ENCODE measurements at regions not wholly inside any gene's neighbourhood (a gene's known extent, or its start where the extent isn't known, plus 50 kb on each side); places are given as distances from the start of the nearest gene placed in this dataset.
"Not testable (repeated sequence)": the region's sequence is repeated elsewhere in the genome, so short reads cannot be mapped to it uniquely, and the experiment has no call there.

- no peak overlapping the region for H3K4me3 ChIP-seq (ENCODE audit: low read depth, low read length)
- TF ChIP-seq, protein P1, sequence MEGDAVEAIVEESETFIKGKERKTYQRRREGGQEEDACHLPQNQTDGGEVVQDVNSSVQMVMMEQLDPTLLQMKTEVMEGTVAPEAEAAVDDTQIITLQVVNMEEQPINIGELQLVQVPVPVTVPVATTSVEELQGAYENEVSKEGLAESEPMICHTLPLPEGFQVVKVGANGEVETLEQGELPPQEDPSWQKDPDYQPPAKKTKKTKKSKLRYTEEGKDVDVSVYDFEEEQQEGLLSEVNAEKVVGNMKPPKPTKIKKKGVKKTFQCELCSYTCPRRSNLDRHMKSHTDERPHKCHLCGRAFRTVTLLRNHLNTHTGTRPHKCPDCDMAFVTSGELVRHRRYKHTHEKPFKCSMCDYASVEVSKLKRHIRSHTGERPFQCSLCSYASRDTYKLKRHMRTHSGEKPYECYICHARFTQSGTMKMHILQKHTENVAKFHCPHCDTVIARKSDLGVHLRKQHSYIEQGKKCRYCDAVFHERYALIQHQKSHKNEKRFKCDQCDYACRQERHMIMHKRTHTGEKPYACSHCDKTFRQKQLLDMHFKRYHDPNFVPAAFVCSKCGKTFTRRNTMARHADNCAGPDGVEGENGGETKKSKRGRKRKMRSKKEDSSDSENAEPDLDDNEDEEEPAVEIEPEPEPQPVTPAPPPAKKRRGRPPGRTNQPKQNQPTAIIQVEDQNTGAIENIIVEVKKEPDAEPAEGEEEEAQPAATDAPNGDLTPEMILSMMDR (conservative IDR thresholded peaks at IDR 0.05; ENCODE audit: low read depth, low read length): no peak
These were observed 114.1 kb downstream of the GXYLT1 start for GRCh38 chr12:42030588-42030987.

DNA sequence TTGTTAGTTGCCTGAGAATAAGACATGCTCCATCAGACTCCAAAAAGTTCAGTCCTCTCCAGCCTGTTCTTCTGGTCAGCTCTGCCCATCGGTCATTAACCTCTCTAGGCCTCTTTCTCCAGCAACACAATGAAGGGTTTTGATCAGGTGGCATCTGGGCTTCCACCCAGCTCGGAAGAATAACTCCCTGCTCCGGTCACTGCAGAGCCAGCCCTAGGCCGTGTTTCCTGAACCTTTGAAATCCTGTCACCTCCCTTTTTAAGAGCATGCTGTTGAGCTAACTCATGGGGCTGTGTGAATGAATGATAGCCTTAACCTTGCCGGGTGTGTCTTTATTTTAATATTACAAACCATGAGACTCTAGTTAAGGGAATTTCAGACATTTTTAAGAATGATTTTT lies 117.1 kb downstream of the GXYLT1 start:
- DNase-seq (ENCODE audit: low read depth): no peak
- no peak overlapping the region for H3K4me3 ChIP-seq (ENCODE audit: low read depth, low read length)
- TF ChIP-seq, protein P1 (conservative IDR thresholded peaks at IDR 0.05; ENCODE audit: low read depth, low read length): no peak

More at GRCh38 chr12:42030588-42030987, 114.1 kb downstream of the GXYLT1 start:
- DNase-seq (ENCODE audit: low read depth): no peak

- H3K4me3 ChIP-seq (ENCODE audit: low read depth, low read length): no peak overlapping the region
- DNase-seq (ENCODE audit: low read depth): no peak
- TF ChIP-seq, protein P1 (conservative IDR thresholded peaks at IDR 0.05; ENCODE audit: low read depth, low read length): no peak
These were observed 120.2 kb downstream of the GXYLT1 start for GRCh38 chr12:42024495-42024830.

- TF ChIP-seq, protein P1 (conservative IDR thresholded peaks at IDR 0.05; ENCODE audit: low read depth, low read length): peak; percentile 98
- peak; percentile 25 for DNase-seq (ENCODE audit: low read depth)
- peak overlapping the region; percentile 45 for H3K4me3 ChIP-seq (ENCODE audit: low read depth, low read length)
These were observed 120.8 kb downstream of the GXYLT1 start for GRCh38 chr12:42023733-42024494.

DNA sequence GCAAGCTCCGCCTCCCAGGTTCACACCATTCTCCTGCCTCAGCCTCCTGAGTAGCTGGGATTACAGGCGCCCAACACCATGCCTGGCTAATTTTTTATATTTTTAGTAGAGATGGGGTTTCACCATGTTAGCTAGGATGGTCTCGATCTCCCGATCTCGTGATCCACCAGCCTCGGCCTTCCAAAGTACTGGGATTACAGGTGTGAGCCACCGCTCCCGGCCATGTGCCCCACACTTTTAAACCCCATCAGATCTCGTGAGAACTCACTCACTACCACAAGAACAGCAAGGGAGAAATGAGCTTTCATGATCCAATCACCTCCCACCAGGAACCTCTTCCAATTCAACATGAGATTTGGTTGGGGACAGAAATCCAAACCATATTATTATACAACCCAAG lies 122.7 kb downstream of the GXYLT1 start:
- not testable (repeated sequence) for DNase-seq (ENCODE audit: low read depth); H3K4me3 ChIP-seq (ENCODE audit: low read depth, low read length)

DNA sequence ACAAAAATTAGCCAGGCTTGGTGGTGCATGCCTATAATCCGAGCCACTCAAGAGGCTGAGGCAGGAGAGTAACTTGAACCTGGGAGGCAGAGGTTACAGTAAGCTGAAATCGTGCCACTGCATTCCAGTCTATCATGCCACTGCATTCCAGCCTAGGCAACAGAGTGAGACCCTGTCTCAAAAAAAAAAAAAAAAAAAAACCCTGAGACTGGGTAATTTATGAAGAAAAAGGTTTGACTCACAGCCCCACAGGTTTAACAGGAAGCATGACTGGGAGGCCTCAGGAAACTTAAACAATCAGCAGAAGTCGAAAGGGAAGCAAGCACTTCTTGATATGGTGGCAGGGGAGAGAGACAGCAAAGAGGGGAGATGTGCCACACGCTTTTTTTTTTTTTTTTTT lies 123.2 kb downstream of the GXYLT1 start:
- TF ChIP-seq, protein P1 (conservative IDR thresholded peaks at IDR 0.05; ENCODE audit: low read depth, low read length): no peak
- no peak for DNase-seq (ENCODE audit: low read depth)
- no peak overlapping the region for H3K4me3 ChIP-seq (ENCODE audit: low read depth, low read length)

- no peak overlapping the region for H3K4me3 ChIP-seq (ENCODE audit: low read depth, low read length)
- TF ChIP-seq, protein P1 (conservative IDR thresholded peaks at IDR 0.05; ENCODE audit: low read depth, low read length): no peak
- no peak for DNase-seq (ENCODE audit: low read depth)
These were observed 124.4 kb downstream of the GXYLT1 start for GRCh38 chr12:42020226-42020625.
